Naive thymus-derived CD4-positive, alpha-beta T cell (primary cell): ENCODE measurements at regions not wholly inside any gene's neighbourhood (a gene's known extent, or its start where the extent isn't known, plus 50 kb on each side); places are given as distances from the start of the nearest gene placed in this dataset.

Source experiments
- ATAC-seq: fragments of 150-1000 bp; cut with Tn5 transposase; 2 replicates; pipeline ENCODE4 v1.10.0; 2021; ENCODE audit warnings: mild to moderate bottlenecking, moderate library complexity
- CTCF ChIA-PET: fragments of 350-600 bp; sonication (Branson Sonifier 250); formaldehyde crosslinking; loops from one replicate; lab custom pipeline; 2021; ENCODE audit warnings: antibody characterized with exemption; lab: Charles Lee
- POLR2A ChIA-PET: fragments of 350-600 bp; sonication (Branson Sonifier 250); formaldehyde crosslinking; loops from one replicate; lab custom pipeline; 2021; ENCODE audit warnings: antibody characterized with exemption, inconsistent platforms; lab: Charles Lee
- DNase-seq, 9 donors: peaks; one replicate each; pipeline versions ENCODE4 v3.0.0 to v3.0.0-alpha.2; 2020 to 2022; ENCODE audit warnings: mixed read lengths in 1 of 9
- H3K27ac ChIP-seq: one replicate; pipeline ENCODE4 v1.7.0; 2013; ENCODE audit warnings: mild to moderate bottlenecking, low read depth, low read length, moderate library complexity
- H3K27me3 ChIP-seq, 2 donors: one replicate each; pipeline ENCODE4 v1.7.0; 2013; ENCODE audit warnings: low read length in 2 of 2, mild to moderate bottlenecking in 2 of 2, moderate library complexity in 2 of 2; ENCODE audit not compliant: control insufficient read depth in 2 of 2, insufficient read depth in 2 of 2
- H3K36me3 ChIP-seq, 3 experiments: 1 replicate in 2 of 3; 2 replicates in 1 of 3; pipeline ENCODE4 v1.7.0; 2013; ENCODE audit warnings: low read length in 3 of 3, mild to moderate bottlenecking in 3 of 3, moderate library complexity in 1 of 3; ENCODE audit not compliant: insufficient read depth in 3 of 3, control insufficient read depth in 2 of 3
- H3K4me1 ChIP-seq, 2 donors: one replicate each; pipeline ENCODE4 v1.7.0; 2013; ENCODE audit warnings: low read length in 2 of 2, mild to moderate bottlenecking in 2 of 2, moderate library complexity in 1 of 2; ENCODE audit not compliant: control insufficient read depth in 2 of 2, insufficient read depth in 2 of 2
- H3K4me3 ChIP-seq: 2 replicates; pipeline ENCODE4 v1.7.0; 2013; ENCODE audit warnings: mild to moderate bottlenecking, low read length
- H3K9me3 ChIP-seq, 3 experiments: 1 replicate in 2 of 3; 2 replicates in 1 of 3; pipeline ENCODE4 v1.7.0; 2013; ENCODE audit warnings: low read length in 3 of 3; ENCODE audit not compliant: control insufficient read depth in 2 of 3
- H3K27ac Mint-ChIP-seq, 9 donors: one replicate each; pipeline ENCODE4 v1.8.0; 2020 to 2022; ENCODE audit warnings: mixed read lengths in 9 of 9, mild to moderate bottlenecking in 8 of 9, moderate library complexity in 5 of 9, inconsistent platforms in 2 of 9
- H3K27me3 Mint-ChIP-seq, 5 donors: one replicate each; pipeline ENCODE4 v1.8.0; 2021 to 2022; ENCODE audit warnings: mixed read lengths in 5 of 5, mild to moderate bottlenecking in 1 of 5
- H3K36me3 Mint-ChIP-seq, 5 donors: one replicate each; pipeline ENCODE4 v1.8.0; 2020 to 2022; ENCODE audit warnings: mixed read lengths in 5 of 5, mild to moderate bottlenecking in 3 of 5, inconsistent platforms in 1 of 5
- H3K4me1 Mint-ChIP-seq, 7 donors: one replicate each; pipeline ENCODE4 v1.8.0; 2020 to 2022; ENCODE audit warnings: mixed read lengths in 7 of 7, mild to moderate bottlenecking in 3 of 7, inconsistent platforms in 1 of 7
- H3K4me3 Mint-ChIP-seq, 10 donors: one replicate each; pipeline ENCODE4 v1.8.0; 2020 to 2022; ENCODE audit warnings: mild to moderate bottlenecking in 10 of 10, mixed read lengths in 10 of 10, moderate library complexity in 6 of 10, inconsistent platforms in 2 of 10
- H3K9me3 Mint-ChIP-seq, 11 donors: one replicate each; pipeline ENCODE4 v1.8.0; 2020 to 2022; ENCODE audit warnings: mixed read lengths in 11 of 11, mild to moderate bottlenecking in 4 of 11, inconsistent platforms in 1 of 11, moderate library complexity in 1 of 11
- intact Hi-C, 2 donors: fragments of 100-400 bp; cut with micrococcal nuclease; formaldehyde crosslinking; loops; one replicate each; pipeline ENCODE4 v1.15.1; 2023

- ATAC-seq (no peak), DNase-seq (no peak)
- H3K4me3 ChIP-seq = no peak overlapping the region
- H3K27me3 Mint-ChIP-seq = no peaks in the 10 kb centered on the region
- CTCF ChIA-PET = interaction anchor here (0.9 kb wide), 1 partner anchor 9 kb away, joined by 3 read pairs; no protein-coding TSS in a partner anchor
- peaks cover 0 to 3% (median 0%) of the 10 kb centered on the region in 3 experiments for H3K36me3 ChIP-seq
- H3K27ac Mint-ChIP-seq = peak overlapping the region in 2 of 9 donors; percentile 14 to 68
- no peaks in the 10 kb centered on the region for H3K27me3 ChIP-seq
- intact Hi-C loops = loop anchor here in 1 of 2 donors (2.0 to 5.0 kb wide), 3 partner anchors 34 to 53 kb away; no protein-coding TSS in a partner anchor
- peaks cover 0 to 3% (median 0%) of the 10 kb centered on the region in 5 donors for H3K36me3 Mint-ChIP-seq
- H3K9me3 Mint-ChIP-seq = peaks cover 0 to 2% (median 0%) of the 10 kb centered on the region in 11 donors
- H3K27ac ChIP-seq = no peak overlapping the region
- peak overlapping the region in 1 of 10 donors; percentile 13 for H3K4me3 Mint-ChIP-seq
- H3K9me3 ChIP-seq = no peaks in the 10 kb centered on the region
- peaks cover 18 to 50% (median 27%) of the 10 kb centered on the region in 7 donors for H3K4me1 Mint-ChIP-seq
- peaks cover 0 to 31% of the 10 kb centered on the region in 2 donors for H3K4me1 ChIP-seq
- POLR2A ChIA-PET = no interaction called here
These were observed 93.9 kb downstream of the EOMES start for GRCh38 chr3:27628026-27628750.

- Histone ChIP-seq H3K36me3 (no peaks in the 10 kb centered on the region), H3K27ac (no peak overlapping the region), H3K27me3 (no peaks in the 10 kb centered on the region), H3K9me3 (no peaks in the 10 kb centered on the region), H3K4me1 (peaks cover 0 to 28% of the 10 kb centered on the region in 2 donors), H3K4me3 (no peak overlapping the region)
- H3K27ac Mint-ChIP-seq = peak overlapping the region in 2 of 9 donors; percentile 3 to 8
- H3K4me1 Mint-ChIP-seq = peaks cover 15 to 43% (median 21%) of the 10 kb centered on the region in 7 donors
- ATAC-seq (no peak), DNase-seq (no peak)
- H3K27me3 Mint-ChIP-seq = no peaks in the 10 kb centered on the region
- ChIA-PET CTCF (no interaction called here), POLR2A (interaction anchor here (0.7 kb wide), 1 partner anchor 23 kb away, joined by 3 read pairs; no protein-coding TSS in a partner anchor)
- intact Hi-C loops = loop anchor here in 1 of 2 donors (5.0 kb wide), 2 partner anchors 34 to 36 kb away; no protein-coding TSS in a partner anchor
- peaks cover 0 to 2% (median 0%) of the 10 kb centered on the region in 11 donors for H3K9me3 Mint-ChIP-seq
- peak overlapping the region in 1 of 10 donors; percentile 6 for H3K4me3 Mint-ChIP-seq
- H3K36me3 Mint-ChIP-seq = no peaks in the 10 kb centered on the region
These were observed 95.5 kb downstream of the EOMES start for GRCh38 chr3:27626596-27627118.

GRCh38 chr3:27625864-27626263, 96.3 kb downstream of the EOMES start:
- CTCF ChIA-PET = no interaction called here
- DNase-seq = no peak
- intact Hi-C loops = loop anchor here in 1 of 2 donors (5.0 kb wide), 2 partner anchors 34 to 36 kb away; no protein-coding TSS in a partner anchor
- Mint-ChIP-seq H3K27ac (peak overlapping the region in 2 of 9 donors; percentile 7 to 32), H3K27me3 (peaks cover 0 to 2% (median 0%) of the 10 kb centered on the region in 5 donors), H3K9me3 (peaks cover 0 to 4% (median 0%) of the 10 kb centered on the region in 11 donors), H3K4me1 (peaks cover 15 to 38% (median 21%) of the 10 kb centered on the region in 7 donors), H3K36me3 (peaks cover 0 to 1% (median 0%) of the 10 kb centered on the region in 5 donors), H3K4me3 (no peak overlapping the region)
- POLR2A ChIA-PET = no interaction called here
- peaks cover 0 to 28% of the 10 kb centered on the region in 2 donors for H3K4me1 ChIP-seq
- H3K27ac ChIP-seq = no peak overlapping the region
- H3K27me3 ChIP-seq = no peaks in the 10 kb centered on the region
- H3K36me3 ChIP-seq = no peaks in the 10 kb centered on the region
- H3K9me3 ChIP-seq = no peaks in the 10 kb centered on the region
- ATAC-seq = no peak
- H3K4me3 ChIP-seq = no peak overlapping the region

GRCh38 chr3:27623085-27623753, 98.9 kb downstream of the EOMES start:
- no peak overlapping the region for H3K27ac ChIP-seq
- Mint-ChIP-seq H3K9me3 (peaks cover 0 to 7% (median 0%) of the 10 kb centered on the region in 11 donors), H3K36me3 (peaks cover 0 to 1% (median 0%) of the 10 kb centered on the region in 5 donors), H3K4me1 (peaks cover 8 to 30% (median 14%) of the 10 kb centered on the region in 7 donors), H3K4me3 (no peak overlapping the region), H3K27me3 (peaks cover 0 to 2% (median 0%) of the 10 kb centered on the region in 5 donors), H3K27ac (no peak overlapping the region)
- no peaks in the 10 kb centered on the region for H3K36me3 ChIP-seq
- H3K4me1 ChIP-seq = peaks cover 0 to 22% of the 10 kb centered on the region in 2 donors
- H3K9me3 ChIP-seq = no peaks in the 10 kb centered on the region
- ATAC-seq (peak; percentile 27), DNase-seq (no peak)
- POLR2A ChIA-PET = no interaction called here
- intact Hi-C loops = no loop called here
- CTCF ChIA-PET = interaction anchor here (0.6 kb wide), 1 partner anchor 58 kb away, joined by 6 read pairs; no protein-coding TSS in a partner anchor
- H3K27me3 ChIP-seq = no peaks in the 10 kb centered on the region
- H3K4me3 ChIP-seq = no peak overlapping the region

- DNase-seq = no peak
- Mint-ChIP-seq H3K27ac (no peak overlapping the region), H3K27me3 (peaks cover 0 to 2% (median 0%) of the 10 kb centered on the region in 5 donors), H3K36me3 (peaks cover 3 to 9% (median 8%) of the 10 kb centered on the region in 5 donors), H3K4me3 (no peak overlapping the region), H3K4me1 (peaks cover 0 to 2% (median 0%) of the 10 kb centered on the region in 7 donors), H3K9me3 (peaks cover 5 to 22% (median 9%) of the 10 kb centered on the region in 11 donors)
- Histone ChIP-seq H3K27me3 (no peaks in the 10 kb centered on the region), H3K9me3 (peaks cover 0 to 4% (median 0%) of the 10 kb centered on the region in 3 experiments), H3K36me3 (no peaks in the 10 kb centered on the region), H3K4me1 (no peaks in the 10 kb centered on the region), H3K27ac (no peak overlapping the region), H3K4me3 (no peak overlapping the region)
- intact Hi-C loops = loop anchor here in 1 of 2 donors (5.0 kb wide), 1 partner anchor 40 kb away; no protein-coding TSS in a partner anchor
- CTCF ChIA-PET = no interaction called here
- POLR2A ChIA-PET = no interaction called here
- ATAC-seq = no peak
These were observed 104.6 kb downstream of the EOMES start for GRCh38 chr3:27617552-27617951.

DNA sequence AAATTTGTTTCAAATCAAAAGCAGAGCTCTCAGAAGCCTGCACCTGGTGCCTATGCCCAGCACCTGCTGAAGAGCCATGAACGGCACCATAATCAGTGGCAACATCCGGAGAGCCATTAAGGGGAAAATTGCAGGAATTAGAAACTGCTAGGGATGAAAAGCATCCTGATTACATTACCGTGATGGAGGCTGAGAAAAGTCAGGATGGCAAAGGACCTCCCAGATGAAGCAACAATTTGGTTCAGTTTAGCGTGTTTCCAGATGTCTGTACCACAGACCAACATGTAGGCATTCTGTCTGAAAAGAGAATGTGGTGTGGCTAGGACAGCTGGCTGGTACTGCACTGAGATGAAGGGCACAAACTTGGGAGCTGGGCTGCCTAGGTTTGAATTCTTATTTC, 106.1 kb downstream of the EOMES start:
- Histone ChIP-seq H3K27ac (no peak overlapping the region), H3K36me3 (no peaks in the 10 kb centered on the region), H3K4me1 (no peaks in the 10 kb centered on the region), H3K27me3 (no peaks in the 10 kb centered on the region), H3K4me3 (no peak overlapping the region), H3K9me3 (peaks cover 0 to 4% (median 0%) of the 10 kb centered on the region in 3 experiments)
- CTCF ChIA-PET = no interaction called here
- POLR2A ChIA-PET = no interaction called here
- peaks cover 5 to 21% (median 9%) of the 10 kb centered on the region in 11 donors for H3K9me3 Mint-ChIP-seq
- H3K27me3 Mint-ChIP-seq = peaks cover 0 to under 1% (median 0%) of the 10 kb centered on the region in 5 donors
- no peak overlapping the region for H3K27ac Mint-ChIP-seq
- H3K36me3 Mint-ChIP-seq = peaks cover 3 to 9% (median 8%) of the 10 kb centered on the region in 5 donors
- DNase-seq (no peak), ATAC-seq (no peak)
- H3K4me3 Mint-ChIP-seq = no peak overlapping the region
- intact Hi-C loops = loop anchor here in 1 of 2 donors (5.0 kb wide), 1 partner anchor 41 kb away; no protein-coding TSS in a partner anchor
- peaks cover 0 to 2% (median 0%) of the 10 kb centered on the region in 7 donors for H3K4me1 Mint-ChIP-seq
